Smooth muscle cell (in vitro differentiated cells): ENCODE measurements at regions not wholly inside any gene's neighbourhood (a gene's known extent, or its start where the extent isn't known, plus 50 kb on each side); places are given as distances from the start of the nearest gene placed in this dataset.

ENCODE experiments used
- DNase-seq: peaks from one replicate; lab custom pipeline; 2025; ENCODE audit not compliant: unreplicated experiment; lab: John Stamatoyannopoulos, UW
- H2AFZ ChIP-seq: fragments of 200-600 bp; sonication (generic); 2 replicates; pipeline ENCODE4 v1.6.0; 2016; ENCODE audit warnings: antibody characterized with exemption, low read depth, mild to moderate bottlenecking
- H3F3A ChIP-seq: fragments of 200-600 bp; sonication (generic); 2 replicates; pipeline ENCODE4 v1.6.0; 2017; ENCODE audit warnings: antibody characterized with exemption, low read depth
- H3K27ac ChIP-seq: fragments of 200-600 bp; sonication (generic); 2 replicates; pipeline ENCODE4 v1.5.1; 2016; ENCODE audit warnings: low read depth, mild to moderate bottlenecking
- H3K27me3 ChIP-seq: fragments of 200-600 bp; sonication (generic); 2 replicates; pipeline ENCODE4 v1.6.1; 2016; ENCODE audit warnings: low read depth, mild to moderate bottlenecking
- H3K36me3 ChIP-seq: fragments of 200-600 bp; sonication (generic); 2 replicates; pipeline ENCODE4 v1.5.1; 2016; ENCODE audit warnings: low read depth
- H3K4me1 ChIP-seq: fragments of 200-600 bp; sonication (generic); 2 replicates; pipeline ENCODE4 v1.5.1; 2016; ENCODE audit warnings: low read depth
- H3K4me2 ChIP-seq: fragments of 200-600 bp; sonication (generic); 2 replicates; pipeline ENCODE4 v1.6.0; 2016; ENCODE audit warnings: mild to moderate bottlenecking
- H3K4me3 ChIP-seq: fragments of 200-600 bp; sonication (generic); 2 replicates; pipeline ENCODE4 v1.5.1; 2016; ENCODE audit warnings: mild to moderate bottlenecking
- H3K79me2 ChIP-seq: fragments of 200-600 bp; sonication (generic); 2 replicates; pipeline ENCODE4 v1.6.0; 2016; ENCODE audit warnings: low read depth, mild to moderate bottlenecking
- H3K9ac ChIP-seq: fragments of 200-600 bp; sonication (generic); 2 replicates; pipeline ENCODE4 v1.6.0; 2016; ENCODE audit warnings: low read depth
- H3K9me3 ChIP-seq: fragments of 200-600 bp; sonication (generic); replicated peaks from 2 replicates; pipeline ENCODE4 v1.5.1; 2016; ENCODE audit warnings: low read depth
- H4K20me1 ChIP-seq: fragments of 200-600 bp; sonication (generic); 2 replicates; pipeline ENCODE4 v1.6.0; 2016; ENCODE audit warnings: low read depth
- WGBS: methylation state at CpG from one replicate; pipeline ENCODE4 v1.1.7; 2016; ENCODE audit warnings: low lambda C conversion rate; 5-methylcytosine and 5-hydroxymethylcytosine counted together
- TF ChIP-seq, protein P1 (sequence below): fragments of 200-600 bp; sonication (generic); IDR thresholded peaks from 2 replicates; pipeline ENCODE4 v1.5.1; 2017; ENCODE audit warnings: borderline replicate concordance, mild to moderate bottlenecking, antibody characterized with exemption; ENCODE audit not compliant: insufficient read depth, poor library complexity, severe bottlenecking

- no peaks in the 10 kb centered on the region for H3K9me3 ChIP-seq
Measured at GRCh38 chr2:20118051-20118450, 66.6 kb upstream of the LAPTM4A start.

DNA sequence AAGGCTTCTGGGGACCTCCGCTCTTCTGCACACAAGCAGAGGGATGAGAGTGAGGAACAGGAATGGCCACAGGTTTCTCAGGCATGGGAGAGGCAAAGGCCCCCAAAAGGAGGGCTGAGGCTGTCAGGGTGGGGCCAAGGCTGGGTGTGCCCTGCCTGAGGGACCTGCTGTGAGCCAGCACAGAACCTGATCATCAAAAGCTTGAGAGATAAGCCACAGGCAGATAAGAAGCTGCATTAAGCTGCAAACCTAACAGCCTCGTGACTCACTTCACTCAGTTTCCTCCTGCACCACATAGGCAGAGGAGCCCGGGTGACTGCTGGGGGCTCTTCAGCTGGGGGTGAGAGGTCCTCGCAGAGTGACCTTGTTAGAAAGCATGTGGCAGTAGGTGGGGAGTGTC, 64.5 kb upstream of the LAPTM4A start:
- Histone ChIP-seq H3K4me1 (no peaks in the 10 kb centered on the region), H2AFZ (no peak overlapping the region), H3K27ac (no peak overlapping the region), H3F3A (no peaks in the 10 kb centered on the region), H3K4me3 (no peak overlapping the region), H3K9me3 (no peaks in the 10 kb centered on the region), H3K36me3 (no peaks in the 10 kb centered on the region), H3K79me2 (no peaks in the 10 kb centered on the region), H3K9ac (no peak overlapping the region), H3K27me3 (no peaks in the 10 kb centered on the region), H3K4me2 (no peak overlapping the region), H4K20me1 (no peaks in the 10 kb centered on the region)
- 53% methylated on average over 4 of the region's 4 CpGs for WGBS
- DNase-seq = no peak
- TF ChIP-seq, protein P1, sequence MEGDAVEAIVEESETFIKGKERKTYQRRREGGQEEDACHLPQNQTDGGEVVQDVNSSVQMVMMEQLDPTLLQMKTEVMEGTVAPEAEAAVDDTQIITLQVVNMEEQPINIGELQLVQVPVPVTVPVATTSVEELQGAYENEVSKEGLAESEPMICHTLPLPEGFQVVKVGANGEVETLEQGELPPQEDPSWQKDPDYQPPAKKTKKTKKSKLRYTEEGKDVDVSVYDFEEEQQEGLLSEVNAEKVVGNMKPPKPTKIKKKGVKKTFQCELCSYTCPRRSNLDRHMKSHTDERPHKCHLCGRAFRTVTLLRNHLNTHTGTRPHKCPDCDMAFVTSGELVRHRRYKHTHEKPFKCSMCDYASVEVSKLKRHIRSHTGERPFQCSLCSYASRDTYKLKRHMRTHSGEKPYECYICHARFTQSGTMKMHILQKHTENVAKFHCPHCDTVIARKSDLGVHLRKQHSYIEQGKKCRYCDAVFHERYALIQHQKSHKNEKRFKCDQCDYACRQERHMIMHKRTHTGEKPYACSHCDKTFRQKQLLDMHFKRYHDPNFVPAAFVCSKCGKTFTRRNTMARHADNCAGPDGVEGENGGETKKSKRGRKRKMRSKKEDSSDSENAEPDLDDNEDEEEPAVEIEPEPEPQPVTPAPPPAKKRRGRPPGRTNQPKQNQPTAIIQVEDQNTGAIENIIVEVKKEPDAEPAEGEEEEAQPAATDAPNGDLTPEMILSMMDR = no peak

More at GRCh38 chr2:20118051-20118450, 66.6 kb upstream of the LAPTM4A start:
- Histone ChIP-seq H2AFZ (no peak overlapping the region), H4K20me1 (no peaks in the 10 kb centered on the region), H3F3A (no peaks in the 10 kb centered on the region), H3K79me2 (no peaks in the 10 kb centered on the region), H3K27me3 (no peaks in the 10 kb centered on the region), H3K36me3 (no peaks in the 10 kb centered on the region), H3K4me2 (no peak overlapping the region), H3K4me1 (no peaks in the 10 kb centered on the region), H3K9ac (no peak overlapping the region), H3K4me3 (no peak overlapping the region), H3K27ac (no peak overlapping the region)
- WGBS = 94% methylated on average over 8 of the region's 8 CpGs
- TF ChIP-seq, protein P1 = no peak
- no peak for DNase-seq

- H3K27me3 ChIP-seq = no peaks in the 10 kb centered on the region
- H3K9ac ChIP-seq = no peak overlapping the region
- H3K4me2 ChIP-seq = no peak overlapping the region
- DNase-seq = no peak
- TF ChIP-seq, protein P1 = no peak
- H4K20me1 ChIP-seq = no peaks in the 10 kb centered on the region
- H3K36me3 ChIP-seq = no peaks in the 10 kb centered on the region
- H3K27ac ChIP-seq = no peak overlapping the region
- H3F3A ChIP-seq = no peaks in the 10 kb centered on the region
- H2AFZ ChIP-seq = no peak overlapping the region
- H3K4me3 ChIP-seq = no peak overlapping the region
- WGBS = 98% methylated on average over 2 of the region's 2 CpGs
- H3K4me1 ChIP-seq = no peaks in the 10 kb centered on the region
- H3K9me3 ChIP-seq = no peaks in the 10 kb centered on the region
- H3K79me2 ChIP-seq = no peaks in the 10 kb centered on the region
Measured at GRCh38 chr2:20115374-20115773, 63.9 kb upstream of the LAPTM4A start.
